ENCODE measurements at regions not wholly inside any gene's neighbourhood (a gene's known extent, or its start where the extent isn't known, plus 50 kb on each side); places are given as distances from the start of the nearest gene placed in this dataset.

DNA sequence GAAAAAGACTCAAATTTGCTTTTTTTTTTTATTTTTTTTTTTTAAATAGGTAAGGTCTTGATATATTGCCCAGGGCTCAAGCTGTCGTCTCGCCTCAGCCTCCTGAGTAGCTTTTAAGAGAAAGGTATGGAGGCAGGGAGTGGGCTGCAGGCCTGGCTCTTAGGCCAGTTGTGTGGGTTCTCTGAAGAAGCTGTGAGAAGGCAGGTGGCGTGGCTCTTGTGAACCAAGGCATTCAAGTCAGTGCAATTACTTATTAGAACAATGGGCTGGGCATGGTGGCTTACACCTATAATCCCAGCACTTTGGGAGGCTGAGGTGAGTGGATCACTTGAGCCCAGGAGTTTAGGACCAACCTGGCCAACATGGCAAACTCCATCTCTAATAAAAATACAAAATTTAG is 244.0 kb upstream of the SFRP2 start:
- Histone ChIP-seq H3K4me1 (no peaks in the 10 kb centered on the region), H3K4me3 (no peak overlapping the region), H3K36me3 (no peaks in the 10 kb centered on the region), H3K27me3 (no peaks in the 10 kb centered on the region), H3K27ac (no peak overlapping the region), H3K9me3 (peaks cover 0 to 10% (median 8%) of the 10 kb centered on the region in 4 donors)
- TF ChIP-seq, protein P1, sequence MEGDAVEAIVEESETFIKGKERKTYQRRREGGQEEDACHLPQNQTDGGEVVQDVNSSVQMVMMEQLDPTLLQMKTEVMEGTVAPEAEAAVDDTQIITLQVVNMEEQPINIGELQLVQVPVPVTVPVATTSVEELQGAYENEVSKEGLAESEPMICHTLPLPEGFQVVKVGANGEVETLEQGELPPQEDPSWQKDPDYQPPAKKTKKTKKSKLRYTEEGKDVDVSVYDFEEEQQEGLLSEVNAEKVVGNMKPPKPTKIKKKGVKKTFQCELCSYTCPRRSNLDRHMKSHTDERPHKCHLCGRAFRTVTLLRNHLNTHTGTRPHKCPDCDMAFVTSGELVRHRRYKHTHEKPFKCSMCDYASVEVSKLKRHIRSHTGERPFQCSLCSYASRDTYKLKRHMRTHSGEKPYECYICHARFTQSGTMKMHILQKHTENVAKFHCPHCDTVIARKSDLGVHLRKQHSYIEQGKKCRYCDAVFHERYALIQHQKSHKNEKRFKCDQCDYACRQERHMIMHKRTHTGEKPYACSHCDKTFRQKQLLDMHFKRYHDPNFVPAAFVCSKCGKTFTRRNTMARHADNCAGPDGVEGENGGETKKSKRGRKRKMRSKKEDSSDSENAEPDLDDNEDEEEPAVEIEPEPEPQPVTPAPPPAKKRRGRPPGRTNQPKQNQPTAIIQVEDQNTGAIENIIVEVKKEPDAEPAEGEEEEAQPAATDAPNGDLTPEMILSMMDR (IDR thresholded peaks at IDR 0.05): no peak
- TF ChIP-seq EP300 (IDR thresholded peaks at IDR 0.05) (no peak), POLR2A (IDR thresholded peaks at IDR 0.05) (no peak), POLR2AphosphoS5 (IDR thresholded peaks at IDR 0.05) (no peak)
- DNase-seq: no peak
- 87 to 97% (median 93%) methylated on average over 3 of the region's 3 CpGs for WGBS, 5 donors
- intact Hi-C loops (cut with DNase I; ENCODE audit: low total_unique reads): no loop called here

DNA sequence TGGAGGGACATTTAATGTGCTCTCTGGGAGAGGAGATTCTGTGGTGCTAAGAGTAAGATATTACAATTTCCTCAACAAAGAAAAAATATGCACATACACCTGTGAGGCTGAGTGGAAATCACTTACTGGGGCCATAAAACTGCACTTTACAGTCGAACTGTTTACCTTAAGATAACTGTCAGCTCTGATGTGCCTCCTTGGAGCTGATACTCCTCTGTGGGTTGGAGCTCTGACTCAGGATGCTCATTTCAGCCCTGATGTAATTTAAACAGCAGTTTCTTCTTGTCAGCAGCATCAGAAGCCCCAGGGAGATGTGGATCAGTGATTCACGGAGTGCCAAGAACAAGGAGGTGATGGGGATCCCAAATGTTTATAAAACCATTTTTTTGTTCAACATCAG is 241.9 kb upstream of the SFRP2 start:
- WGBS, 5 donors: 25 to 38% (median 26%) methylated on average over 2 of the region's 2 CpGs

DNA sequence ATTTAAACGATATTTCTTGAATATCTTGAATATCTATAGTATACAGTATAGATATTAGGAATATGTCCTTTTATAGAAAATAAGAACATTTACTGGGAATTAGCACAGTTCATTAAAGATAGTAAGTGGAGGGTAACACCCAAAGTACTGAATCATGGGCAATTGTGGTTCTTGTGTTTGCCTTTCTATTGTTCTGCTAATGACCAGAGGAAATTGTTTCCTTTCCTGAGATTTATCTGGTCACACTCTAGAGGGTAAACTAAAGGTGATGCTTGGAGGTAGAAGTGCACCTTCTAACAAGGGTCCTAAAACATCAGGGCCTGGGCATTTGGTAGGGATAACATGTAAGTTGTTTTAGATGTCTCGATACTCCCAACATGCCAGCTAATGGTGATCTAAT is 241.3 kb upstream of the SFRP2 start:
- Histone ChIP-seq H3K27ac (no peak overlapping the region), H3K27me3 (no peaks in the 10 kb centered on the region), H3K4me1 (no peaks in the 10 kb centered on the region), H3K4me3 (no peak overlapping the region), H3K9me3 (peaks cover 0 to 10% (median 8%) of the 10 kb centered on the region in 4 donors), H3K36me3 (no peaks in the 10 kb centered on the region)
- WGBS, 5 donors: 63 to 74% (median 70%) methylated on average over 2 of the region's 2 CpGs
- no peak for DNase-seq
- intact Hi-C loops (cut with DNase I; ENCODE audit: low total_unique reads): no loop called here
- TF ChIP-seq, protein P1 (IDR thresholded peaks at IDR 0.05): no peak
- TF ChIP-seq POLR2A (IDR thresholded peaks at IDR 0.05) (no peak), POLR2AphosphoS5 (IDR thresholded peaks at IDR 0.05) (no peak), EP300 (IDR thresholded peaks at IDR 0.05) (no peak)

More for the DNA sequence above, 241.9 kb upstream of the SFRP2 start:
- H3K4me1 ChIP-seq: no peaks in the 10 kb centered on the region
- no peak overlapping the region for H3K27ac ChIP-seq
- no peaks in the 10 kb centered on the region for H3K36me3 ChIP-seq
- no peak for DNase-seq
- peaks cover 0 to 10% (median 8%) of the 10 kb centered on the region in 4 donors for H3K9me3 ChIP-seq
- H3K27me3 ChIP-seq: no peaks in the 10 kb centered on the region
- intact Hi-C loops (cut with DNase I; ENCODE audit: low total_unique reads): no loop called here
- TF ChIP-seq POLR2AphosphoS5 (IDR thresholded peaks at IDR 0.05): no peak
- TF ChIP-seq EP300 (IDR thresholded peaks at IDR 0.05): no peak
- no peak for TF ChIP-seq POLR2A (IDR thresholded peaks at IDR 0.05)
- TF ChIP-seq, protein P1 (IDR thresholded peaks at IDR 0.05): no peak
- H3K4me3 ChIP-seq: no peak overlapping the region

- Histone ChIP-seq H3K27me3 (no peaks in the 10 kb centered on the region), H3K27ac (no peak overlapping the region), H3K4me1 (no peaks in the 10 kb centered on the region), H3K9me3 (peaks cover 0 to 10% (median 8%) of the 10 kb centered on the region in 4 donors), H3K36me3 (no peaks in the 10 kb centered on the region), H3K4me3 (no peak overlapping the region)
- WGBS, 5 donors: 75 to 90% (median 85%) methylated on average over 2 of the region's 2 CpGs
- intact Hi-C loops (cut with DNase I; ENCODE audit: low total_unique reads): no loop called here
- no peak for DNase-seq
- no peak for TF ChIP-seq EP300 (IDR thresholded peaks at IDR 0.05)
- no peak for TF ChIP-seq POLR2AphosphoS5 (IDR thresholded peaks at IDR 0.05)
- TF ChIP-seq, protein P1 (IDR thresholded peaks at IDR 0.05): no peak
These were observed 240.3 kb upstream of the SFRP2 start for GRCh38 chr4:154029171-154029570.
